C4-2B (cell line): ENCODE measurements at regions not wholly inside any gene's neighbourhood (a gene's known extent, or its start where the extent isn't known, plus 50 kb on each side); places are given as distances from the start of the nearest gene placed in this dataset.

Source experiments
- H3K27ac ChIP-seq: fragments of 450-650 bp; 2 replicates; pipeline ENCODE4 v1.5.1; 2017
- ZFX ChIP-seq: fragments of 450-650 bp; IDR thresholded peaks from 2 replicates; pipeline ENCODE4 v1.6.1; 2017
- TF ChIP-seq, protein P1 (sequence below): fragments of 450-650 bp; conservative IDR thresholded peaks from 2 replicates; pipeline ENCODE4 v1.5.1; 2017; ENCODE audit warnings: mild to moderate bottlenecking

DNA sequence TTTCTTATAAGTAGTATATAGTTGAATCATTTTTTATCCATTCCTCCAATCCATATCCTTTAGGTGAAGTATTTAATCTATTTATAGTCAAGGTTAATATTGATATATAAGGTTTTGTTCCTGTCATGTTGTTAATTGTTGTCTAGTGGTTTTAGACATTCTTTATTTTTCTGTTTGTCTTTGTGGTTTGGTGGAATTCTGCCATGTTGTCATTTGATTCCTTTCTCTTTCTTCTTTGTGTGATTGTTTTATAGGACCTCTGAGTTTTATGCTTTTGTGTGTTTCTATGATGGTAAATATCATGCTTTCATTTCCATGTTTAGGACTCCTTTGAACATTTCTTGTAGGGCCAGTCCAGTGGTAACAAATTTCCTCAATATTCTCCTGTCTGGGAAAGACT, 450.3 kb upstream of the BTBD3 start:
- H3K27ac ChIP-seq, result no peak overlapping the region
- TF ChIP-seq ZFX, result no peak
- TF ChIP-seq, protein P1, sequence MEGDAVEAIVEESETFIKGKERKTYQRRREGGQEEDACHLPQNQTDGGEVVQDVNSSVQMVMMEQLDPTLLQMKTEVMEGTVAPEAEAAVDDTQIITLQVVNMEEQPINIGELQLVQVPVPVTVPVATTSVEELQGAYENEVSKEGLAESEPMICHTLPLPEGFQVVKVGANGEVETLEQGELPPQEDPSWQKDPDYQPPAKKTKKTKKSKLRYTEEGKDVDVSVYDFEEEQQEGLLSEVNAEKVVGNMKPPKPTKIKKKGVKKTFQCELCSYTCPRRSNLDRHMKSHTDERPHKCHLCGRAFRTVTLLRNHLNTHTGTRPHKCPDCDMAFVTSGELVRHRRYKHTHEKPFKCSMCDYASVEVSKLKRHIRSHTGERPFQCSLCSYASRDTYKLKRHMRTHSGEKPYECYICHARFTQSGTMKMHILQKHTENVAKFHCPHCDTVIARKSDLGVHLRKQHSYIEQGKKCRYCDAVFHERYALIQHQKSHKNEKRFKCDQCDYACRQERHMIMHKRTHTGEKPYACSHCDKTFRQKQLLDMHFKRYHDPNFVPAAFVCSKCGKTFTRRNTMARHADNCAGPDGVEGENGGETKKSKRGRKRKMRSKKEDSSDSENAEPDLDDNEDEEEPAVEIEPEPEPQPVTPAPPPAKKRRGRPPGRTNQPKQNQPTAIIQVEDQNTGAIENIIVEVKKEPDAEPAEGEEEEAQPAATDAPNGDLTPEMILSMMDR, result no peak

DNA sequence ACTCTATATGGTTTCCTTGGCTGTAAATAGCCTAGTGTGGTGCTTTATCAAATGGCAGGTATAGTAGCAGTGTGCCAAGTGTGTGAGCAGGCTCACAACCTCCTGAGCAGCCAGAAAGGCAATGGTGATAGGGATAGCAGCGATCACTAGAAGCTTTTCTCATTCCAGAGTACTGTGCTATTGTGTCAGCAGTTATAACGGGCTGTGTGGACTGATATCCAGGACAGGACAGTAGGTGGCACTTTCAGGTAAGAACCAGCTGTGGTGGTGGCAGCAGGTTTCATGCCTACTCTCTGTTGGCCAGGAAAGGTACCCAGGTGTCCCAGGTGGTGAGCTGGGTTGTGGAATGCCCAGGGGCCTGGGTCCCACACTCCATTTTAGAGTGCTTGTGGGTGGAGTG, 448.8 kb upstream of the BTBD3 start:
- no peak for TF ChIP-seq ZFX
- TF ChIP-seq, protein P1, result no peak
- no peak overlapping the region for H3K27ac ChIP-seq

DNA sequence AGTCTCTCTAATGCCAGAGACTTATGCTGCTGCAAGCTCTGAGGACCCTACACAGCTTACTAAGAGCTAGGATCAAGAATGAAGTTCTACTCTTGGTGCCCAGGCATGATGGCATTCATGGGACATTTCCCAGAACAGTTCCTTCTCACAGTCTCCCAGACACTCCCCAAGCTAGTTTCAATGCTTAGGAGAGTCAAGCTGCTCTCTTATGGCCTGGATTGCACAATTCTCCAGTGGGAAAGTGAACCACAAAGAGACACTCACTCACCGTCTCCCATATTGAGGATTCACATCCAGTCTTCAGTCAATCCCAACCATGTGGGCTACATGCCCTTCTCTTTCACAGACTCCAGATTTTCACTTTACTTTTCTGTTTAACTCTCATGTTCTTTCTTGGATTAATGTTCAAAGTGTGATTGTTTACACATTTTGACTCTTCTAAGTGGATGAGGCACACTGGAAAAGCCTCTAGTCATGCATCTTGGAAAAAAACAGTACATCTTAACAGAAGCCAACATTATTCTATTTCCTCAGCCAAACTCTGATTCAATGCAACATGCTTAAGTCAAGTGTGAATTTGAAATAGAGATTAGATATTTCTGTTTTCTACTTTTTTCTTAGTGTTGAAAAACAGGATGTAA, 447.8 kb upstream of the BTBD3 start:
- TF ChIP-seq ZFX, result no peak
- TF ChIP-seq, protein P1, result no peak

DNA sequence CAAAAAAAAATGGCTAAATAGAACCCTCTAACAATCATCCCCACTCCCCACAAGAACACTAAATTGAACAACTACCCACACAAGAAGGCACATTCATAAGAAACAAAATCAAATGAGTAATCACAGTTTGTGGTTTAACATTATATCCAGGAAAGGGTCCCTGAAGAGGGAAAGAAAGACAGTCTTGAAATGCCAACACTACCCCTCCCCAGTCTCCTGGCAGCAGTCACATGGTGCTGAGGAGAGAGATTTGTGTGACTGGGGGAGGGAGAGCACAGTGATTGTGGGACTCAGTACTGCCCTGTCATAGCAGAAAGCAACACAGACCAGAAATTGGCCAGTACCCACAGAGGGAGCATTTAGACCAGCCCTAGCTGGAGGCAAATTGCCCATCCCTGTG, 443.7 kb upstream of the BTBD3 start:
- TF ChIP-seq, protein P1, result no peak

More for the DNA sequence above, 447.8 kb upstream of the BTBD3 start:
- H3K27ac ChIP-seq, result no peak overlapping the region

DNA sequence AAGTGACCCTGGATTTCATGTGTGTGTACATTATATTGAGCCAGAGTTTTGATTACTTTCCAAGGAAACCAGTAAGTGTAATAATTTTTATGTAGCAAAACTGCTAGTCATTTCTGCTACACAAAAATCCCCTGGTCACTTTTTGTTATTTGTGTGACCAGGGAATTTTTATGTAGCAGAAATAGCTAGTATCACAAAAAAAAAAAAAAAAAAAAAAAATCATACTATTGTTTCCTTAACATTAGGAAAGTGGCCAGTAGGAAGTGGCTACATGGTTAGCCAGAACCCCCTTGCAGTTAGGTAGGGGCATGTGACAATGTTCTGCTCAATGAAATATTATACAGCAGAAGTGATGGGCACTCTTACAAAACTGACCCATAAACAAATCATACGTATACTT, 434.0 kb upstream of the BTBD3 start:
- no peak for TF ChIP-seq ZFX
- TF ChIP-seq, protein P1, result no peak
- H3K27ac ChIP-seq, result no peak overlapping the region

More for the DNA sequence above, 443.7 kb upstream of the BTBD3 start:
- no peak overlapping the region for H3K27ac ChIP-seq

DNA sequence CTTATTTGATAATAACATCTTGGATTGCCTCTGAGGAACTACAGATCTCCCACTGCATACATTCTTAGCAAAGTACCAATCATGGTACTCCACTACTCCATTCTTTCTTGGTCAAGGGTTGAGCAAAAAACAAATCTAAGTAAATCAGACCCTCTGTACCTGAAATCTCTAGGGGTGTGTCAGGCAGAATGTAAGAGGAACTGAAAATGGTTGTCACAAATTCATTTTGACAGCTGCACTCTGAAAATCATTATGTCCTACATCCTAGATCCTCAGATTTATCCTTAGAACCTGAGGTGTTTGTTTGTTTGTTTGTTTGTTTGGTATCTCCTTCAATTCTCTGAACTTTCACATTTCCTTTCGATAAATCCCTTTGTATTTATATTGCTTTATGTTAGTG, 433.2 kb upstream of the BTBD3 start:
- TF ChIP-seq ZFX, result no peak
- TF ChIP-seq, protein P1, result no peak
- H3K27ac ChIP-seq, result no peak overlapping the region

DNA sequence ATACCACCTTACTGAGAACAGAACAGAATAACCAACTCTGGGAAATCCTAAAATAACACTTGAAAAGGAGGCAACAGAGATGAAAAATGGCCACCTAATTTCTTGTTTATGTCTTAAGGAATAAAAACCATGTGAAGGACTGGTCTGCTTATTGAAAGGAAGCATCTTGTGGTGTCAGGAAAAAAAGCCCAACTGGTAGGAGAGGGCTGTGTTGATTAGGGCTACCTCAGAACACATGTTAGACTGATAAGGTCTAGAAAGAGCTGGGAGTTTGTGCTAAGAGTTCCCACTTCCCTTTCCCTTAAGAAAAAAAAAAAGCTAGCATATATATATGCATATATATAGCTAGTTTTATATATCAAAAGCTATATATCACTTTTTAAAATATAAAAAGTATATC, 425.3 kb upstream of the BTBD3 start:
- no peak overlapping the region for H3K27ac ChIP-seq
- TF ChIP-seq ZFX, result no peak
- TF ChIP-seq, protein P1, result no peak
